ENCODE measurements at regions not wholly inside any gene's neighbourhood (a gene's known extent, or its start where the extent isn't known, plus 50 kb on each side); places are given as distances from the start of the nearest gene placed in this dataset.

DNA sequence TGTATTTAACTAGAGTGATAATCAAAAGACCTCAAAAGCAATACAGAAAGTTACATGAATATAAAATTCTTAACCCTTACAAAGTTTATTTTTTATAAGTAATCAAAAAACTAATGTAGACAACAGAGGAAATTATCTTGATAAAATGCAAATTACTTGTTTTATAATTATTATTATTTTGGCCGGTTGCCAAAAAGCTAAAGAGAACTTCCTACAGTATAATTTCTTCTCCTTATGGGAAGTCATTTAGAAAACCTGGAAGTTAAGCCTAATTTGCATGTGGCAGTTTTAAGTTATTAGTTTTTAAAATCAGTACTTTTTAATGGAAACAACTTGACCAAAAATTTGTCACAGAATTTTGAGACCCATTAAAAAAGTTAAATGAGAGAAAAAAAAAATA lies 621.3 kb upstream of the PCDH10 start:
- TF ChIP-seq POLR2A (IDR thresholded peaks at IDR 0.05), result no peak
- TF ChIP-seq, protein P1, sequence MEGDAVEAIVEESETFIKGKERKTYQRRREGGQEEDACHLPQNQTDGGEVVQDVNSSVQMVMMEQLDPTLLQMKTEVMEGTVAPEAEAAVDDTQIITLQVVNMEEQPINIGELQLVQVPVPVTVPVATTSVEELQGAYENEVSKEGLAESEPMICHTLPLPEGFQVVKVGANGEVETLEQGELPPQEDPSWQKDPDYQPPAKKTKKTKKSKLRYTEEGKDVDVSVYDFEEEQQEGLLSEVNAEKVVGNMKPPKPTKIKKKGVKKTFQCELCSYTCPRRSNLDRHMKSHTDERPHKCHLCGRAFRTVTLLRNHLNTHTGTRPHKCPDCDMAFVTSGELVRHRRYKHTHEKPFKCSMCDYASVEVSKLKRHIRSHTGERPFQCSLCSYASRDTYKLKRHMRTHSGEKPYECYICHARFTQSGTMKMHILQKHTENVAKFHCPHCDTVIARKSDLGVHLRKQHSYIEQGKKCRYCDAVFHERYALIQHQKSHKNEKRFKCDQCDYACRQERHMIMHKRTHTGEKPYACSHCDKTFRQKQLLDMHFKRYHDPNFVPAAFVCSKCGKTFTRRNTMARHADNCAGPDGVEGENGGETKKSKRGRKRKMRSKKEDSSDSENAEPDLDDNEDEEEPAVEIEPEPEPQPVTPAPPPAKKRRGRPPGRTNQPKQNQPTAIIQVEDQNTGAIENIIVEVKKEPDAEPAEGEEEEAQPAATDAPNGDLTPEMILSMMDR (IDR thresholded peaks at IDR 0.05), result no peak

Data from breast epithelium (tissue), 3 donors.